Loucy (cell line): ENCODE measurements at regions not wholly inside any gene's neighbourhood (a gene's known extent, or its start where the extent isn't known, plus 50 kb on each side); places are given as distances from the start of the nearest gene placed in this dataset.

Experiments used
- H2AFZ ChIP-seq: fragments of 200-600 bp; sonication (generic); 2 replicates; pipeline ENCODE4 v1.6.0; 2016; ENCODE audit warnings: antibody characterized with exemption, mild to moderate bottlenecking, low read length, moderate library complexity
- H3F3A ChIP-seq: fragments of 200-600 bp; 2 replicates; pipeline ENCODE4 v1.6.0; 2016; ENCODE audit warnings: antibody characterized with exemption, low read depth, mild to moderate bottlenecking
- H3K27me3 ChIP-seq: fragments of 200-600 bp; sonication (generic); 2 replicates; pipeline ENCODE4 v1.6.1; 2014; ENCODE audit warnings: low read length, mild to moderate bottlenecking; ENCODE audit not compliant: insufficient read depth, poor library complexity, severe bottlenecking
- H3K36me3 ChIP-seq: fragments of 200-600 bp; sonication (generic); 2 replicates; pipeline ENCODE4 v1.6.1; 2016; ENCODE audit warnings: low read length; ENCODE audit not compliant: insufficient read depth
- H3K4me1 ChIP-seq: fragments of 200-600 bp; sonication (generic); 2 replicates; pipeline ENCODE4 v1.5.1; 2014; ENCODE audit warnings: low read length, mild to moderate bottlenecking; ENCODE audit not compliant: insufficient read depth, poor library complexity, severe bottlenecking
- H3K4me2 ChIP-seq: fragments of 200-600 bp; sonication (generic); 2 replicates; pipeline ENCODE4 v1.6.0; 2014; ENCODE audit warnings: antibody characterized with exemption, low read length, low read depth, mild to moderate bottlenecking; ENCODE audit not compliant: poor library complexity, severe bottlenecking
- H3K4me3 ChIP-seq: fragments of 200-600 bp; sonication (generic); 2 replicates; pipeline ENCODE4 v1.5.1; 2014; ENCODE audit warnings: low read length, mild to moderate bottlenecking, mixed read lengths; ENCODE audit not compliant: poor library complexity, severe bottlenecking
- H3K79me2 ChIP-seq: fragments of 200-600 bp; sonication (generic); 2 replicates; pipeline ENCODE4 v1.6.1; 2014; ENCODE audit warnings: low read length; ENCODE audit not compliant: insufficient read depth
- H3K9ac ChIP-seq: fragments of 200-600 bp; sonication (generic); 2 replicates; pipeline ENCODE4 v1.6.0; 2014; ENCODE audit warnings: mild to moderate bottlenecking, low read depth, low read length, moderate library complexity; ENCODE audit not compliant: poor library complexity, severe bottlenecking
- H3K9me2 ChIP-seq: fragments of 200-600 bp; sonication (generic); replicated peaks from 2 replicates; pipeline ENCODE4 v1.6.1; 2016; ENCODE audit warnings: low read depth, low read length, mixed read lengths
- H3K9me3 ChIP-seq: fragments of 200-600 bp; sonication (generic); 2 replicates; pipeline ENCODE4 v1.6.1; 2014; ENCODE audit warnings: mild to moderate bottlenecking, antibody characterized with exemption, low read length, low read depth; ENCODE audit not compliant: insufficient read depth
- H4K20me1 ChIP-seq: fragments of 200-600 bp; sonication (generic); 2 replicates; pipeline ENCODE4 v1.6.0; 2014; ENCODE audit warnings: antibody characterized with exemption, low read length, mild to moderate bottlenecking; ENCODE audit not compliant: insufficient read depth, poor library complexity, severe bottlenecking
- EZH2phosphoT487 ChIP-seq: fragments of 200-600 bp; IDR thresholded peaks from 2 replicates; pipeline ENCODE4 v1.6.1; 2018; ENCODE audit warnings: antibody characterized with exemption, mild to moderate bottlenecking, moderate library complexity, borderline replicate concordance
- TF ChIP-seq, protein P1 (sequence below): fragments of 200-600 bp; sonication (generic); conservative IDR thresholded peaks from 2 replicates; pipeline ENCODE4 v1.5.1; 2014; ENCODE audit warnings: mild to moderate bottlenecking, antibody characterized with exemption, low read length

DNA sequence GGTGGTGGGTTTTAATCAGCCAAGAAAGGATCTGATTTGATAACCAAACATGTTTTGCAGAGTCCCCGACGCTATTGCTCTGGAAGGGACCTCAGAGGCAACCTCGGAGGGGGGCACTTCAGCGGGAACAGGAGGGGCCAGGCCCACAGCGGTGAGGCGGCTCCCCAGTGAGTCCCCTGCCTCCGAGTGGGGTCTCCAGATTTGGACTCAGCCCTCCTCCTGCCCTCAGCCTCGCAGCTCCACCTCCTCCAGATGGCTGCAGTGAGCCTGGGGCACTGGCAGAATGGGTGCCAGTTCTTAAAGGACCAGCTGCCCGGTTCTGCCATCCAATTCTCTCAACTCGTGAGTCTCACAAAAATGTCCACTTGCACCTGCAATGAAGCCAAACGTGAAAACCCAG, 61.0 kb upstream of the NANOS1 start:
- Histone ChIP-seq H3K4me2 (no peak overlapping the region), H3K27me3 (no peaks in the 10 kb centered on the region), H3K9ac (no peak overlapping the region), H2AFZ (no peak overlapping the region), H3K9me2 (no peaks in the 10 kb centered on the region), H3K4me1 (no peaks in the 10 kb centered on the region), H3K79me2 (no peaks in the 10 kb centered on the region), H3K4me3 (no peak overlapping the region), H4K20me1 (no peaks in the 10 kb centered on the region), H3F3A (no peaks in the 10 kb centered on the region), H3K9me3 (no peaks in the 10 kb centered on the region), H3K36me3 (no peaks in the 10 kb centered on the region)
- TF ChIP-seq EZH2phosphoT487, result no peak
- TF ChIP-seq, protein P1, sequence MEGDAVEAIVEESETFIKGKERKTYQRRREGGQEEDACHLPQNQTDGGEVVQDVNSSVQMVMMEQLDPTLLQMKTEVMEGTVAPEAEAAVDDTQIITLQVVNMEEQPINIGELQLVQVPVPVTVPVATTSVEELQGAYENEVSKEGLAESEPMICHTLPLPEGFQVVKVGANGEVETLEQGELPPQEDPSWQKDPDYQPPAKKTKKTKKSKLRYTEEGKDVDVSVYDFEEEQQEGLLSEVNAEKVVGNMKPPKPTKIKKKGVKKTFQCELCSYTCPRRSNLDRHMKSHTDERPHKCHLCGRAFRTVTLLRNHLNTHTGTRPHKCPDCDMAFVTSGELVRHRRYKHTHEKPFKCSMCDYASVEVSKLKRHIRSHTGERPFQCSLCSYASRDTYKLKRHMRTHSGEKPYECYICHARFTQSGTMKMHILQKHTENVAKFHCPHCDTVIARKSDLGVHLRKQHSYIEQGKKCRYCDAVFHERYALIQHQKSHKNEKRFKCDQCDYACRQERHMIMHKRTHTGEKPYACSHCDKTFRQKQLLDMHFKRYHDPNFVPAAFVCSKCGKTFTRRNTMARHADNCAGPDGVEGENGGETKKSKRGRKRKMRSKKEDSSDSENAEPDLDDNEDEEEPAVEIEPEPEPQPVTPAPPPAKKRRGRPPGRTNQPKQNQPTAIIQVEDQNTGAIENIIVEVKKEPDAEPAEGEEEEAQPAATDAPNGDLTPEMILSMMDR, result no peak

DNA sequence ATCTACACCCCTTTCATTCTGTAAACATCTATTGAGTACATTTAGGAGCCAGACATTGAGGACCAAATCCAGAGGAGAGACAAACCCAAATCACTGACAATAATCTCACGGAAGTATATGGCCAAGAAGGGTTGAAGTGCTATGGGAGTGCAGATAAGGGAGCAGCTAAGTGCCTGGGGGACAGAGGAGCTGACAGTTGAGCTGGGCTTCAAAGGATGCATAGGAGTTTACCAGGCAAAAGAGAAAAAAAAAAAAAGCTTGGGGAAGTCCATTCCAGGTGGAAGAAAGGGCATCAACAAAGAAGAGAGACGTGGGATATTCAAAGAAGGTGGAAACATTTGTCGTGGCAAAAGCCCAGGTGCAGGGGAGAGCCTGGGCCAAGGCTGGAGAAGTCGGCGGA, 60.5 kb upstream of the NANOS1 start:
- Histone ChIP-seq H3K9me3 (no peaks in the 10 kb centered on the region), H4K20me1 (no peaks in the 10 kb centered on the region), H3K27me3 (no peaks in the 10 kb centered on the region), H2AFZ (no peak overlapping the region), H3K4me2 (no peak overlapping the region), H3K9ac (no peak overlapping the region), H3K4me3 (no peak overlapping the region), H3K36me3 (no peaks in the 10 kb centered on the region), H3F3A (no peaks in the 10 kb centered on the region), H3K4me1 (no peaks in the 10 kb centered on the region), H3K9me2 (no peaks in the 10 kb centered on the region), H3K79me2 (no peaks in the 10 kb centered on the region)
- TF ChIP-seq, protein P1, result no peak
- no peak for TF ChIP-seq EZH2phosphoT487

DNA sequence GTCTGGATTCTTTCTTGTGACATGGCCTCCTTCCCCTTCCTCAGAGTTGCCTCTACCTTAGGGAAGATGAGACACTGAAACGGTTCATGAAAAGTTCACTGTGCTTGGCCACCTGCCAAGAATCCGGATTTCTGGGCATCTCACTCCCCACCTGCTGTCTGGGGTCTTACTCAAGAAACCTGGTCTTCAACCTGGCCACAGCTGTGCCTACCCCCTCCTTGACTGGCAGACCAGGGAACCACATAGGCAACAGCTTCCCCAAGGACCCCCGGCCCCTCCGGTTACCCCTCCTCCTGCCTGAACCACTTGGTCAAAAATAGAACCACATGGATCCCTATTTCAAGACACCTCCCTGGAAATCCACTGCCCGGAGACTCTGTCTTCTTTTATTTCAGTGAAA, 58.7 kb upstream of the NANOS1 start:
- no peaks in the 10 kb centered on the region for H3F3A ChIP-seq
- no peaks in the 10 kb centered on the region for H3K79me2 ChIP-seq
- no peak overlapping the region for H3K4me2 ChIP-seq

More for the DNA sequence above, 58.7 kb upstream of the NANOS1 start:
- H3K36me3 ChIP-seq, result no peaks in the 10 kb centered on the region
- H3K4me3 ChIP-seq, result no peak overlapping the region
- H4K20me1 ChIP-seq, result no peaks in the 10 kb centered on the region
- no peaks in the 10 kb centered on the region for H3K4me1 ChIP-seq
- TF ChIP-seq, protein P1, result no peak
- no peak for TF ChIP-seq EZH2phosphoT487
- no peak overlapping the region for H2AFZ ChIP-seq
- no peaks in the 10 kb centered on the region for H3K27me3 ChIP-seq
- H3K9me2 ChIP-seq, result no peaks in the 10 kb centered on the region
- H3K9ac ChIP-seq, result no peak overlapping the region
- H3K9me3 ChIP-seq, result no peaks in the 10 kb centered on the region
